SK-N-SH treated with all-trans-retinoic acid at 6 μM for 48 hours (cell line): ENCODE measurements at regions not wholly inside any gene's neighbourhood (a gene's known extent, or its start where the extent isn't known, plus 50 kb on each side); places are given as distances from the start of the nearest gene placed in this dataset.

Experiments
- ATAC-seq: fragments of 200-7000 bp; cut with Tn5 transposase; 3 replicates; pipeline ENCODE4 v1.9.1; 2020; ENCODE audit warnings: mild to moderate bottlenecking, moderate library complexity
- ARNTL ChIP-seq: fragments of 450-650 bp; formaldehyde crosslinking; IDR thresholded peaks from 2 replicates; pipeline ENCODE4 v1.5.0; 2020; ENCODE audit warnings: low read depth, mild to moderate bottlenecking, moderate library complexity, borderline replicate concordance
- BACH2 ChIP-seq: fragments of 250-450 bp; sonication (Bioruptor Pico); IDR thresholded peaks from 2 replicates; pipeline ENCODE4 v1.9.0; 2021; ENCODE audit warnings: mild to moderate bottlenecking, borderline replicate concordance
- CSDC2 ChIP-seq: fragments of 250-450 bp; sonication (Bioruptor Pico); IDR thresholded peaks from 2 replicates; pipeline ENCODE4 v1.5.0; 2020; ENCODE audit warnings: mild to moderate bottlenecking, moderate library complexity
- ESRRG ChIP-seq: fragments of 250-450 bp; sonication (Bioruptor Pico); IDR thresholded peaks from 2 replicates; pipeline ENCODE4 v1.6.1; 2021; ENCODE audit warnings: mild to moderate bottlenecking
- ISL1 ChIP-seq: fragments of 250-450 bp; sonication (Bioruptor Pico); IDR thresholded peaks from 2 replicates; pipeline ENCODE4 v2.1.2; 2022; ENCODE audit warnings: mild to moderate bottlenecking, moderate library complexity
- OSR1 ChIP-seq: fragments of 250-450 bp; sonication (Bioruptor Pico); IDR thresholded peaks from 2 replicates; pipeline ENCODE4 v1.8.0; 2022; ENCODE audit warnings: moderate library complexity, mild to moderate bottlenecking, inconsistent platforms
- PATZ1 ChIP-seq: fragments of 250-450 bp; sonication (Bioruptor Pico); IDR thresholded peaks from 2 replicates; pipeline ENCODE4 v1.8.0; 2020; ENCODE audit warnings: mild to moderate bottlenecking, moderate library complexity, borderline replicate concordance
- PPARA ChIP-seq: fragments of 250-450 bp; sonication (Bioruptor Pico); IDR thresholded peaks from 2 replicates; pipeline ENCODE4 v1.5.0; 2020; ENCODE audit warnings: mild to moderate bottlenecking, borderline replicate concordance
- SNAI2 ChIP-seq: fragments of 250-450 bp; sonication (Bioruptor Pico); IDR thresholded peaks from 2 replicates; pipeline ENCODE4 v1.5.0; 2020; ENCODE audit warnings: mild to moderate bottlenecking, moderate library complexity
- TCF4 ChIP-seq: fragments of 250-450 bp; sonication (Bioruptor Pico); IDR thresholded peaks from 2 replicates; pipeline ENCODE4 v1.8.0; 2021; ENCODE audit warnings: mild to moderate bottlenecking, moderate library complexity, borderline replicate concordance
- TOX ChIP-seq: fragments of 250-450 bp; sonication (Bioruptor Pico); IDR thresholded peaks from 2 replicates; pipeline ENCODE4 v1.8.0; 2021; ENCODE audit warnings: mild to moderate bottlenecking, moderate library complexity, borderline replicate concordance
- TSHZ2 ChIP-seq: fragments of 250-450 bp; sonication (Bioruptor Pico); IDR thresholded peaks from 2 replicates; pipeline ENCODE4 v1.5.0; 2020; ENCODE audit warnings: mild to moderate bottlenecking, moderate library complexity
- ZC3H10 ChIP-seq: fragments of 250-450 bp; sonication (Bioruptor Pico); IDR thresholded peaks from 2 replicates; pipeline ENCODE4 v1.5.1; 2021; ENCODE audit warnings: mild to moderate bottlenecking, moderate library complexity
- ZFP3 ChIP-seq: fragments of 250-450 bp; sonication (Bioruptor Pico); IDR thresholded peaks from 2 replicates; pipeline ENCODE4 v1.5.0; 2020; ENCODE audit warnings: mild to moderate bottlenecking, moderate library complexity
- ZFP30 ChIP-seq: fragments of 450-650 bp; formaldehyde crosslinking; IDR thresholded peaks from 2 replicates; pipeline ENCODE4 v1.5.0; 2022; ENCODE audit warnings: mild to moderate bottlenecking, moderate library complexity
- ZNF565 ChIP-seq: fragments of 450-650 bp; formaldehyde crosslinking; conservative IDR thresholded peaks from 2 replicates; pipeline ENCODE4 v1.5.0; 2020; ENCODE audit warnings: low read depth, mild to moderate bottlenecking, moderate library complexity
- ZNF70 ChIP-seq: fragments of 450-650 bp; formaldehyde crosslinking; IDR thresholded peaks from 2 replicates; pipeline ENCODE4 v1.5.0; 2020; ENCODE audit warnings: mild to moderate bottlenecking, moderate library complexity
- TF ChIP-seq, protein P1 (sequence below): fragments of 250-450 bp; sonication (Bioruptor Pico); IDR thresholded peaks from 2 replicates; pipeline ENCODE4 v1.8.0; 2021; ENCODE audit warnings: low read depth, mild to moderate bottlenecking, moderate library complexity, borderline replicate concordance

DNA sequence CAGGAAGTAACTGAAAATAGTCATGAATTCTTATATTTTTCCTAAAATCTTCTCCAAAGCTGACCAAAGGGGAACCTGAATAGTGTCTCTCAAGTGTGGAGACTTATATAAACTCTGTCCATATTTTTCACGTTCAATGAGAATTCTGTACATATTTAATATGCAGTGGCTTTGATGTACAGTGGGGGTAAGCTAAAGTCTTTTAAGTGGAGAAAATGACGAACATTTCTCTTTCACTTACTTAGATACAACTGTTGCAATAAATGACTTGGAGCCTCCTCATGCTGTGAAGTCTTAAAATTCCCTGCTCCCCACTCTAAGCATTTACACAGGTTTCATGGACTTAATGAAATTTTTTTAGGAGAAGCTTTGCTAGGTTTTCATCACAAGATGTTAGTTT lies 1196.7 kb downstream of the EFNB2 start (continued):
- TF ChIP-seq ARNTL (CRISPR knock-in tag) (no peak), SNAI2 (CRISPR knock-in tag) (no peak), CSDC2 (CRISPR knock-in tag) (no peak), ESRRG (CRISPR knock-in tag) (no peak), OSR1 (no peak), ZNF70 (no peak)

DNA sequence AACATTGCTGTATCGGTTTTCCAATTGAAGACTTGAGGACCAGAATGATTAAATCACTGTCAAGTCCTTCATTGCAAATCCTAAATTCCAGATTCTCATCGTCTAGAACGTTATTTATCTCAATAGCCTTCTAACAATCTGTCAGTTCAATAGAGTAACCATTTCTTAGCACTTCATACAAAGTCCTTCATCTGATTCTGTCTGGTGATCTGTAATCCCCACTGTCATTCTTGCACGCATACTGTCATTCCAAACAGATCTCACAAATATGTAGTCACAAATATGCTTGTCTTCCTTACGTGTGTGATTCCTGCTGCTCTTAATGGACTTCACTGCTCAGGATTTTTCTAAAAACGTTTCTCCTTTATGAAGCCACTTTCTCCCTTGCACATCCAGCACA lies 1197.5 kb downstream of the EFNB2 start:
- no peak for ATAC-seq

DNA sequence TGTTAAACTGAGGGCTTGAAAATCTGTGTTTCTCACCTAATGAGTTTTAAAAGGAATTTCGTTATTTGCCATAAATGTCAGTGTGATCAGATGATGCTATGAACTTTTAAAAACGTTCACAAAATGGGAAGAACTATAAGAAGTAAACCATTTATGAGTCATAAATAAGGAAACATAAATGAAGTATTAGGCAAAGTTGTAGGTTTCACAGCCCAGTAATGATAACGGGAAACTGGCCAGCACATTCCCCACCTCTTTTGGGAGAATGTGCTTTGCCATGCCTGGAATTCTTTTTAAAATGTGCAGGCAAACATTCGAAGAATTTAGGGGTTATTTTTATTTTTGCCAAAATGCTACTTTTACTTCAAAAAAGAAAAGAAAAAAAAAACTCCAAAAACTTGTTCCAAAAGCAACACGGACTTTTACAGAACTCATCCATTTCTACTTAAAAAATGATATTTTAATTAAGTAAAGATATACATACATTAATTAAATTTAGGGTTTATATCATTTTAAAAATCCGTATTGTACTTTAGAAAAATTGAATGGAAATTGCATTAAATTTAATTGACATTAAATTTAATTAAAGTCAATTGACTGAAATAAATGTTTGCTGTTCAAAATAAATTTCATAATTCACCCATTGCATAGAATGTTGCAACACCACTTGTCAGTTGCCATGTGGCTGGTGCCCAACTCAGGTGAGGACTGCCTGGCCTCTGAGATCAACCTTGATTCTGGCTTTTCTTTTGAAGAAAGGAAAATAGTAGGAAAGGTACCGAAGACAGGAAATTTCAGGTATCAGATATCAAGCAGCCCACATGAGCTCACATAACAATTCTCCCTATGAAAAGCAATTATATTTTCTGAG lies 1198.5 kb downstream of the EFNB2 start:
- TF ChIP-seq ISL1 (CRISPR knock-in tag) (peak; percentile 92), PPARA (CRISPR knock-in tag) (no peak)
- no peak for ATAC-seq

More for the DNA sequence above, 1197.5 kb downstream of the EFNB2 start:
- no peak for TF ChIP-seq TCF4 (CRISPR knock-in tag)
- TF ChIP-seq BACH2 (CRISPR knock-in tag), result no peak
- no peak for TF ChIP-seq ZFP30
- TF ChIP-seq ZC3H10 (CRISPR knock-in tag), result no peak
- TF ChIP-seq ESRRG (CRISPR knock-in tag), result no peak
- no peak for TF ChIP-seq TSHZ2
- TF ChIP-seq CSDC2 (CRISPR knock-in tag), result no peak
- TF ChIP-seq PATZ1 (CRISPR knock-in tag), result no peak
- TF ChIP-seq, protein P1, sequence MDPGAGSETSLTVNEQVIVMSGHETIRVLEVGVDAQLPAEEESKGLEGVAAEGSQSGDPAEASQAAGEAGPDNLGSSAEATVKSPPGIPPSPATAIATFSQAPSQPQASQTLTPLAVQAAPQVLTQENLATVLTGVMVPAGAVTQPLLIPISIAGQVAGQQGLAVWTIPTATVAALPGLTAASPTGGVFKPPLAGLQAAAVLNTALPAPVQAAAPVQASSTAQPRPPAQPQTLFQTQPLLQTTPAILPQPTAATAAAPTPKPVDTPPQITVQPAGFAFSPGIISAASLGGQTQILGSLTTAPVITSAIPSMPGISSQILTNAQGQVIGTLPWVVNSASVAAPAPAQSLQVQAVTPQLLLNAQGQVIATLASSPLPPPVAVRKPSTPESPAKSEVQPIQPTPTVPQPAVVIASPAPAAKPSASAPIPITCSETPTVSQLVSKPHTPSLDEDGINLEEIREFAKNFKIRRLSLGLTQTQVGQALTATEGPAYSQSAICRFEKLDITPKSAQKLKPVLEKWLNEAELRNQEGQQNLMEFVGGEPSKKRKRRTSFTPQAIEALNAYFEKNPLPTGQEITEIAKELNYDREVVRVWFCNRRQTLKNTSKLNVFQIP (CRISPR knock-in tag), result no peak
- no peak for TF ChIP-seq ISL1 (CRISPR knock-in tag)

GRCh38 chr13:105334211-105334610 lies 1201.3 kb downstream of the EFNB2 start:
- TF ChIP-seq ZFP30, result no peak
- no peak for TF ChIP-seq ZC3H10 (CRISPR knock-in tag)
- TF ChIP-seq ISL1 (CRISPR knock-in tag), result no peak
- TF ChIP-seq ZNF565, result no peak
- no peak for TF ChIP-seq TSHZ2
- no peak for TF ChIP-seq CSDC2 (CRISPR knock-in tag)
- TF ChIP-seq ESRRG (CRISPR knock-in tag), result no peak
- no peak for TF ChIP-seq ZNF70
- no peak for TF ChIP-seq PPARA (CRISPR knock-in tag)
- TF ChIP-seq ZFP3, result no peak
- TF ChIP-seq, protein P1 (CRISPR knock-in tag), result no peak
- no peak for TF ChIP-seq TOX (CRISPR knock-in tag)
- no peak for ATAC-seq
